ENCODE measurements at regions not wholly inside any gene's neighbourhood (a gene's known extent, or its start where the extent isn't known, plus 50 kb on each side); places are given as distances from the start of the nearest gene placed in this dataset.
"Not testable (repeated sequence)": the region's sequence is repeated elsewhere in the genome, so short reads cannot be mapped to it uniquely, and the experiment has no call there.

- TF ChIP-seq, protein P1, sequence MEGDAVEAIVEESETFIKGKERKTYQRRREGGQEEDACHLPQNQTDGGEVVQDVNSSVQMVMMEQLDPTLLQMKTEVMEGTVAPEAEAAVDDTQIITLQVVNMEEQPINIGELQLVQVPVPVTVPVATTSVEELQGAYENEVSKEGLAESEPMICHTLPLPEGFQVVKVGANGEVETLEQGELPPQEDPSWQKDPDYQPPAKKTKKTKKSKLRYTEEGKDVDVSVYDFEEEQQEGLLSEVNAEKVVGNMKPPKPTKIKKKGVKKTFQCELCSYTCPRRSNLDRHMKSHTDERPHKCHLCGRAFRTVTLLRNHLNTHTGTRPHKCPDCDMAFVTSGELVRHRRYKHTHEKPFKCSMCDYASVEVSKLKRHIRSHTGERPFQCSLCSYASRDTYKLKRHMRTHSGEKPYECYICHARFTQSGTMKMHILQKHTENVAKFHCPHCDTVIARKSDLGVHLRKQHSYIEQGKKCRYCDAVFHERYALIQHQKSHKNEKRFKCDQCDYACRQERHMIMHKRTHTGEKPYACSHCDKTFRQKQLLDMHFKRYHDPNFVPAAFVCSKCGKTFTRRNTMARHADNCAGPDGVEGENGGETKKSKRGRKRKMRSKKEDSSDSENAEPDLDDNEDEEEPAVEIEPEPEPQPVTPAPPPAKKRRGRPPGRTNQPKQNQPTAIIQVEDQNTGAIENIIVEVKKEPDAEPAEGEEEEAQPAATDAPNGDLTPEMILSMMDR (IDR thresholded peaks at IDR 0.05; ENCODE audit: insufficient read depth, low read depth, low read length, missing control alignments) = no peak
Observed at GRCh38 chr2:36287363-36288275, 68.0 kb upstream of the CRIM1 start.

DNA sequence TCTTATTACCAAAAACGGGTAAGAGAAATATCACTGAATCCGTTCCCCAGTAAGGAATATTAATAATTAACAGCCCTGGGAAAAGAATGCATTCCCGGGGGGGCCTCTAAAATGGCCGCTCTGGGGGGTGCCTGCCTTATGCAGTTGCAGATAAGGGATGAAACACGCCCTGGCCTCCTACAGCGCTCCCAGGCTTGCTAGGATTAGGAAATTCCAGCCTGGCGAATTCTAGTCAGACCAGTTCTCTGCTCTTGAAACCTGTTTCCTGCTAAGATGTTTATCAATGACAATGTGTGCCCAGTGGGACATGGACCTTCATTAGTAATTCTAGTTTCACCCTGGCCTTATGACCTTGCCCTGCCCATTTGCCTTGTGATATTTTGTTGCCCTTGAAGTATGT lies 76.1 kb upstream of the CRIM1 start:
- not testable (repeated sequence) for H3K4me3 ChIP-seq (ENCODE audit: low read length)
- peak; percentile 62 for DNase-seq (ENCODE audit: low read depth)

More at GRCh38 chr2:36287363-36288275, 68.0 kb upstream of the CRIM1 start:
- peak; percentile 77 for DNase-seq (ENCODE audit: low read depth)
- H3K4me3 ChIP-seq (ENCODE audit: low read length) = no peak overlapping the region

- TF ChIP-seq, protein P1 (IDR thresholded peaks at IDR 0.05; ENCODE audit: insufficient read depth, low read depth, low read length, missing control alignments) = no peak
- no peak overlapping the region for H3K4me3 ChIP-seq (ENCODE audit: low read length)
- DNase-seq (ENCODE audit: low read depth) = peak; percentile 69
Observed at GRCh38 chr2:36277881-36278523, 77.6 kb upstream of the CRIM1 start.

- no peak overlapping the region for H3K4me3 ChIP-seq (ENCODE audit: low read length)
- peak; percentile 98 for DNase-seq (ENCODE audit: low read depth)
- TF ChIP-seq, protein P1 (IDR thresholded peaks at IDR 0.05; ENCODE audit: insufficient read depth, low read depth, low read length, missing control alignments) = no peak
Observed at GRCh38 chr2:36277146-36277808, 78.3 kb upstream of the CRIM1 start.

DNA sequence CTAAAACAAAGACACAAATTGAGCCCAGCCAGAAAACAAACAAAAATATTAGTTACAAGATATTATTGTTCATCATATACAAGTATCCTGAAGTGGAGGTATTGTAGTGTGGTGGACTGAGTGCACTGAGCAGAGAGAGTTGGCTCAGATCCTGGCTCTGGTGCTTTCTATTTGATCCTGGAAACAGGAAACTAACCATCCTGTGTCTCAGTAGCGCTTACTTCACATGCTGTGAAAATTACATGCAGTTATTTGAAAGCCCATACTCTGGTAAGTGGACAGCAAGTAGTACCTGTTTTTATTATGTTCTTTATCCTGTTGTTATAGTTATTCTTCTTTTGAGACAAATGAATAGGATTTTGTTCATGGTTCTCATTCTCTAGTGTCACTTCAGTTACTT lies 84.3 kb upstream of the CRIM1 start:
- no peak for DNase-seq (ENCODE audit: low read depth)
- no peak overlapping the region for H3K4me3 ChIP-seq (ENCODE audit: low read length)
- TF ChIP-seq, protein P1 (IDR thresholded peaks at IDR 0.05; ENCODE audit: insufficient read depth, low read depth, low read length, missing control alignments) = no peak

GRCh38 chr2:36270758-36271157 lies 84.8 kb upstream of the CRIM1 start:
- no peak overlapping the region for H3K4me3 ChIP-seq (ENCODE audit: low read length)
- TF ChIP-seq, protein P1 (IDR thresholded peaks at IDR 0.05; ENCODE audit: insufficient read depth, low read depth, low read length, missing control alignments) = no peak
- DNase-seq (ENCODE audit: low read depth) = no peak

- TF ChIP-seq, protein P1 (IDR thresholded peaks at IDR 0.05; ENCODE audit: insufficient read depth, low read depth, low read length, missing control alignments) = no peak
- no peak for DNase-seq (ENCODE audit: low read depth)
- no peak overlapping the region for H3K4me3 ChIP-seq (ENCODE audit: low read length)
Observed at GRCh38 chr2:36267194-36267593, 88.4 kb upstream of the CRIM1 start.
